ENCODE measurements at regions not wholly inside any gene's neighbourhood (a gene's known extent, or its start where the extent isn't known, plus 50 kb on each side); places are given as distances from the start of the nearest gene placed in this dataset.

DNA sequence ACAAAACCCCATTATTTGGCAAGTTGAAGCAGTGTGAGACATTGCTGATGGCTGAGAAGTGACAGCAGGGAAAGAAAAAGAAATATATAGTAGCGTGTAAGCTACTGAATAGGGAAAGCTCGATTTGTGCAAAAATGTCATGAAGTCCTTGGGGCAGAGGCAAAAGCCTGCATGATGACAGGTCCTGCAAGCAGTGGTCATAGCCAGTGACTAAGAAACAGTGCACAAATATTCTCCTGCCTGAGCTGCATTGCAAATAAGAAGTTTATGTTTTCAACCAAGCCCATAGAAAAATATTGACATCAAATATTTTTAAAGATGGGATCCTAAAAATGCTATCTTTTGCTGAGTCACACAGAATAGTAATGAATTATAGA, 270.0 kb downstream of the SLITRK6 start (continued):
- TF ChIP-seq, protein P1, sequence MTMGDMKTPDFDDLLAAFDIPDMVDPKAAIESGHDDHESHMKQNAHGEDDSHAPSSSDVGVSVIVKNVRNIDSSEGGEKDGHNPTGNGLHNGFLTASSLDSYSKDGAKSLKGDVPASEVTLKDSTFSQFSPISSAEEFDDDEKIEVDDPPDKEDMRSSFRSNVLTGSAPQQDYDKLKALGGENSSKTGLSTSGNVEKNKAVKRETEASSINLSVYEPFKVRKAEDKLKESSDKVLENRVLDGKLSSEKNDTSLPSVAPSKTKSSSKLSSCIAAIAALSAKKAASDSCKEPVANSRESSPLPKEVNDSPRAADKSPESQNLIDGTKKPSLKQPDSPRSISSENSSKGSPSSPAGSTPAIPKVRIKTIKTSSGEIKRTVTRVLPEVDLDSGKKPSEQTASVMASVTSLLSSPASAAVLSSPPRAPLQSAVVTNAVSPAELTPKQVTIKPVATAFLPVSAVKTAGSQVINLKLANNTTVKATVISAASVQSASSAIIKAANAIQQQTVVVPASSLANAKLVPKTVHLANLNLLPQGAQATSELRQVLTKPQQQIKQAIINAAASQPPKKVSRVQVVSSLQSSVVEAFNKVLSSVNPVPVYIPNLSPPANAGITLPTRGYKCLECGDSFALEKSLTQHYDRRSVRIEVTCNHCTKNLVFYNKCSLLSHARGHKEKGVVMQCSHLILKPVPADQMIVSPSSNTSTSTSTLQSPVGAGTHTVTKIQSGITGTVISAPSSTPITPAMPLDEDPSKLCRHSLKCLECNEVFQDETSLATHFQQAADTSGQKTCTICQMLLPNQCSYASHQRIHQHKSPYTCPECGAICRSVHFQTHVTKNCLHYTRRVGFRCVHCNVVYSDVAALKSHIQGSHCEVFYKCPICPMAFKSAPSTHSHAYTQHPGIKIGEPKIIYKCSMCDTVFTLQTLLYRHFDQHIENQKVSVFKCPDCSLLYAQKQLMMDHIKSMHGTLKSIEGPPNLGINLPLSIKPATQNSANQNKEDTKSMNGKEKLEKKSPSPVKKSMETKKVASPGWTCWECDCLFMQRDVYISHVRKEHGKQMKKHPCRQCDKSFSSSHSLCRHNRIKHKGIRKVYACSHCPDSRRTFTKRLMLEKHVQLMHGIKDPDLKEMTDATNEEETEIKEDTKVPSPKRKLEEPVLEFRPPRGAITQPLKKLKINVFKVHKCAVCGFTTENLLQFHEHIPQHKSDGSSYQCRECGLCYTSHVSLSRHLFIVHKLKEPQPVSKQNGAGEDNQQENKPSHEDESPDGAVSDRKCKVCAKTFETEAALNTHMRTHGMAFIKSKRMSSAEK (CRISPR knock-in tag; IDR thresholded peaks at IDR 0.05; ENCODE audit: borderline replicate concordance): no peak
- TF ChIP-seq, protein P2, sequence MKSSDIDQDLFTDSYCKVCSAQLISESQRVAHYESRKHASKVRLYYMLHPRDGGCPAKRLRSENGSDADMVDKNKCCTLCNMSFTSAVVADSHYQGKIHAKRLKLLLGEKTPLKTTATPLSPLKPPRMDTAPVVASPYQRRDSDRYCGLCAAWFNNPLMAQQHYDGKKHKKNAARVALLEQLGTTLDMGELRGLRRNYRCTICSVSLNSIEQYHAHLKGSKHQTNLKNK (CRISPR knock-in tag; IDR thresholded peaks at IDR 0.05): no peak
- TF ChIP-seq ATF1 (CRISPR knock-in tag; IDR thresholded peaks at IDR 0.05) (no peak), ZNF138 (CRISPR knock-in tag; conservative IDR thresholded peaks at IDR 0.05) (no peak), SMAD3 (CRISPR knock-in tag; IDR thresholded peaks at IDR 0.05; ENCODE audit: borderline replicate concordance) (no peak), HMGA2 (CRISPR knock-in tag; IDR thresholded peaks at IDR 0.05) (no peak), ZNF423 (CRISPR knock-in tag; IDR thresholded peaks at IDR 0.05) (no peak), NFATC4 (CRISPR knock-in tag; IDR thresholded peaks at IDR 0.05) (no peak), NFE2L1 (CRISPR knock-in tag; IDR thresholded peaks at IDR 0.05) (no peak)
- TF ChIP-seq, protein P3, sequence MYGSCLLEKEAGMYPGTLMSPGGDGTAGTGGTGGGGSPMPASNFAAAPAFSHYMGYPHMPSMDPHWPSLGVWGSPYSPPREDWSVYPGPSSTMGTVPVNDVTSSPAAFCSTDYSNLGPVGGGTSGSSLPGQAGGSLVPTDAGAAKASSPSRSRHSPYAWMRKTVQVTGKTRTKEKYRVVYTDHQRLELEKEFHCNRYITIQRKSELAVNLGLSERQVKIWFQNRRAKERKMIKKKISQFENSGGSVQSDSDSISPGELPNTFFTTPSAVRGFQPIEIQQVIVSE (CRISPR knock-in tag; IDR thresholded peaks at IDR 0.05; ENCODE audit: borderline replicate concordance): no peak
- TF ChIP-seq, protein P4, sequence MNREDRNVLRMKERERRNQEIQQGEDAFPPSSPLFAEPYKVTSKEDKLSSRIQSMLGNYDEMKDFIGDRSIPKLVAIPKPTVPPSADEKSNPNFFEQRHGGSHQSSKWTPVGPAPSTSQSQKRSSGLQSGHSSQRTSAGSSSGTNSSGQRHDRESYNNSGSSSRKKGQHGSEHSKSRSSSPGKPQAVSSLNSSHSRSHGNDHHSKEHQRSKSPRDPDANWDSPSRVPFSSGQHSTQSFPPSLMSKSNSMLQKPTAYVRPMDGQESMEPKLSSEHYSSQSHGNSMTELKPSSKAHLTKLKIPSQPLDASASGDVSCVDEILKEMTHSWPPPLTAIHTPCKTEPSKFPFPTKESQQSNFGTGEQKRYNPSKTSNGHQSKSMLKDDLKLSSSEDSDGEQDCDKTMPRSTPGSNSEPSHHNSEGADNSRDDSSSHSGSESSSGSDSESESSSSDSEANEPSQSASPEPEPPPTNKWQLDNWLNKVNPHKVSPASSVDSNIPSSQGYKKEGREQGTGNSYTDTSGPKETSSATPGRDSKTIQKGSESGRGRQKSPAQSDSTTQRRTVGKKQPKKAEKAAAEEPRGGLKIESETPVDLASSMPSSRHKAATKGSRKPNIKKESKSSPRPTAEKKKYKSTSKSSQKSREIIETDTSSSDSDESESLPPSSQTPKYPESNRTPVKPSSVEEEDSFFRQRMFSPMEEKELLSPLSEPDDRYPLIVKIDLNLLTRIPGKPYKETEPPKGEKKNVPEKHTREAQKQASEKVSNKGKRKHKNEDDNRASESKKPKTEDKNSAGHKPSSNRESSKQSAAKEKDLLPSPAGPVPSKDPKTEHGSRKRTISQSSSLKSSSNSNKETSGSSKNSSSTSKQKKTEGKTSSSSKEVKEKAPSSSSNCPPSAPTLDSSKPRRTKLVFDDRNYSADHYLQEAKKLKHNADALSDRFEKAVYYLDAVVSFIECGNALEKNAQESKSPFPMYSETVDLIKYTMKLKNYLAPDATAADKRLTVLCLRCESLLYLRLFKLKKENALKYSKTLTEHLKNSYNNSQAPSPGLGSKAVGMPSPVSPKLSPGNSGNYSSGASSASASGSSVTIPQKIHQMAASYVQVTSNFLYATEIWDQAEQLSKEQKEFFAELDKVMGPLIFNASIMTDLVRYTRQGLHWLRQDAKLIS (CRISPR knock-in tag; IDR thresholded peaks at IDR 0.05; ENCODE audit: borderline replicate concordance): no peak
- TF ChIP-seq, protein P5, sequence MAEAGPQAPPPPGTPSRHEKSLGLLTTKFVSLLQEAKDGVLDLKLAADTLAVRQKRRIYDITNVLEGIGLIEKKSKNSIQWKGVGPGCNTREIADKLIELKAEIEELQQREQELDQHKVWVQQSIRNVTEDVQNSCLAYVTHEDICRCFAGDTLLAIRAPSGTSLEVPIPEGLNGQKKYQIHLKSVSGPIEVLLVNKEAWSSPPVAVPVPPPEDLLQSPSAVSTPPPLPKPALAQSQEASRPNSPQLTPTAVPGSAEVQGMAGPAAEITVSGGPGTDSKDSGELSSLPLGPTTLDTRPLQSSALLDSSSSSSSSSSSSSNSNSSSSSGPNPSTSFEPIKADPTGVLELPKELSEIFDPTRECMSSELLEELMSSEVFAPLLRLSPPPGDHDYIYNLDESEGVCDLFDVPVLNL (CRISPR knock-in tag; IDR thresholded peaks at IDR 0.05; ENCODE audit: borderline replicate concordance, low read depth): no peak
- TF ChIP-seq, protein P6, sequence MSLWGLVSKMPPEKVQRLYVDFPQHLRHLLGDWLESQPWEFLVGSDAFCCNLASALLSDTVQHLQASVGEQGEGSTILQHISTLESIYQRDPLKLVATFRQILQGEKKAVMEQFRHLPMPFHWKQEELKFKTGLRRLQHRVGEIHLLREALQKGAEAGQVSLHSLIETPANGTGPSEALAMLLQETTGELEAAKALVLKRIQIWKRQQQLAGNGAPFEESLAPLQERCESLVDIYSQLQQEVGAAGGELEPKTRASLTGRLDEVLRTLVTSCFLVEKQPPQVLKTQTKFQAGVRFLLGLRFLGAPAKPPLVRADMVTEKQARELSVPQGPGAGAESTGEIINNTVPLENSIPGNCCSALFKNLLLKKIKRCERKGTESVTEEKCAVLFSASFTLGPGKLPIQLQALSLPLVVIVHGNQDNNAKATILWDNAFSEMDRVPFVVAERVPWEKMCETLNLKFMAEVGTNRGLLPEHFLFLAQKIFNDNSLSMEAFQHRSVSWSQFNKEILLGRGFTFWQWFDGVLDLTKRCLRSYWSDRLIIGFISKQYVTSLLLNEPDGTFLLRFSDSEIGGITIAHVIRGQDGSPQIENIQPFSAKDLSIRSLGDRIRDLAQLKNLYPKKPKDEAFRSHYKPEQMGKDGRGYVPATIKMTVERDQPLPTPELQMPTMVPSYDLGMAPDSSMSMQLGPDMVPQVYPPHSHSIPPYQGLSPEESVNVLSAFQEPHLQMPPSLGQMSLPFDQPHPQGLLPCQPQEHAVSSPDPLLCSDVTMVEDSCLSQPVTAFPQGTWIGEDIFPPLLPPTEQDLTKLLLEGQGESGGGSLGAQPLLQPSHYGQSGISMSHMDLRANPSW (CRISPR knock-in tag; conservative IDR thresholded peaks at IDR 0.05; ENCODE audit: low read depth): no peak
- TF ChIP-seq, protein P7, sequence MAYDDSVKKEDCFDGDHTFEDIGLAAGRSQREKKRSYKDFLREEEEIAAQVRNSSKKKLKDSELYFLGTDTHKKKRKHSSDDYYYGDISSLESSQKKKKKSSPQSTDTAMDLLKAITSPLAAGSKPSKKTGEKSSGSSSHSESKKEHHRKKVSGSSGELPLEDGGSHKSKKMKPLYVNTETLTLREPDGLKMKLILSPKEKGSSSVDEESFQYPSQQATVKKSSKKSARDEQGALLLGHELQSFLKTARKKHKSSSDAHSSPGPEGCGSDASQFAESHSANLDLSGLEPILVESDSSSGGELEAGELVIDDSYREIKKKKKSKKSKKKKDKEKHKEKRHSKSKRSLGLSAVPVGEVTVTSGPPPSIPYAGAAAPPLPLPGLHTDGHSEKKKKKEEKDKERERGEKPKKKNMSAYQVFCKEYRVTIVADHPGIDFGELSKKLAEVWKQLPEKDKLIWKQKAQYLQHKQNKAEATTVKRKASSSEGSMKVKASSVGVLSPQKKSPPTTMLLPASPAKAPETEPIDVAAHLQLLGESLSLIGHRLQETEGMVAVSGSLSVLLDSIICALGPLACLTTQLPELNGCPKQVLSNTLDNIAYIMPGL (CRISPR knock-in tag; IDR thresholded peaks at IDR 0.05): no peak
